Panc1 (cell line): ENCODE measurements at regions not wholly inside any gene's neighbourhood (a gene's known extent, or its start where the extent isn't known, plus 50 kb on each side); places are given as distances from the start of the nearest gene placed in this dataset.

Experiments used
- ATAC-seq: fragments of 200-7000 bp; cut with Tn5 transposase; 2 replicates; pipeline ENCODE4 v1.9.1; 2020; ENCODE audit warnings: mild to moderate bottlenecking, moderate library complexity
- BruUV-seq: library from RNA; stranded (reverse); fragments of 400-500 nt; replicated peaks from 2 replicates; lab custom pipeline; 2021; lab: Mats Ljungman, UMichigan
- CTCF ChIA-PET: fragments of 300-600 bp; sonication (Branson Sonifier 250); formaldehyde crosslinking; loops from one replicate; lab custom pipeline; 2022; ENCODE audit warnings: antibody characterized with exemption; lab: Charles Lee
- POLR2A ChIA-PET: fragments of 300-600 bp; sonication (Branson Sonifier 250); formaldehyde crosslinking; loops from one replicate; lab custom pipeline; 2022; ENCODE audit warnings: antibody characterized with exemption; lab: Charles Lee
- DNase-seq: peaks from one replicate; pipeline ENCODE4 v3.0.0-alpha.2; 2010; ENCODE audit warnings: low read depth, low spot score
- H3K27ac ChIP-seq: 2 replicates; pipeline ENCODE4 v1.5.1; 2011; ENCODE audit warnings: mild to moderate bottlenecking, low read length, inconsistent platforms
- H3K27me3 ChIP-seq: fragments of 200-500 bp; sonication (Bioruptor generic); 2 replicates; pipeline ENCODE4 v1.6.0; 2014; ENCODE audit warnings: low read length, inconsistent platforms; ENCODE audit not compliant: control insufficient read depth, insufficient read depth
- H3K36me3 ChIP-seq: fragments of 200-500 bp; sonication (Bioruptor generic); 2 replicates; pipeline ENCODE4 v1.5.1; 2014; ENCODE audit warnings: inconsistent platforms, mild to moderate bottlenecking, low read length, moderate library complexity; ENCODE audit not compliant: control insufficient read depth, insufficient read depth
- H3K4me1 ChIP-seq: 2 replicates; pipeline ENCODE4 v1.5.1; 2011; ENCODE audit warnings: inconsistent platforms, mild to moderate bottlenecking, low read length, moderate library complexity; ENCODE audit not compliant: control insufficient read depth, insufficient read depth
- H3K4me3 ChIP-seq, 2 experiments: 2 replicates each; pipeline ENCODE4 v1.5.1; 2011 to 2012; ENCODE audit warnings: low read depth in 2 of 2, low read length in 2 of 2, mild to moderate bottlenecking in 2 of 2, inconsistent platforms in 1 of 2, moderate library complexity in 1 of 2
- H3K9me3 ChIP-seq: fragments of 200-500 bp; sonication (Bioruptor generic); 2 replicates; pipeline ENCODE4 v1.5.1; 2014; ENCODE audit warnings: low read depth, mild to moderate bottlenecking, inconsistent platforms, low read length, moderate library complexity; ENCODE audit not compliant: control insufficient read depth, insufficient read depth
- CTCF ChIP-seq: fragments of 450-650 bp; IDR thresholded peaks from 2 replicates; pipeline ENCODE4 v1.5.1; 2017; ENCODE audit warnings: mild to moderate bottlenecking
- POLR2AphosphoS5 ChIP-seq: IDR thresholded peaks from 2 replicates; pipeline ENCODE4 v1.6.1; 2012; ENCODE audit warnings: mild to moderate bottlenecking, low read depth, low read length, moderate library complexity
- SIN3A ChIP-seq: IDR thresholded peaks from 2 replicates; pipeline ENCODE4 v1.6.1; 2012; ENCODE audit warnings: low read depth, mild to moderate bottlenecking, low read length, moderate library complexity, borderline replicate concordance; ENCODE audit not compliant: insufficient read depth
- TCF7L2 ChIP-seq: IDR thresholded peaks from 2 replicates; pipeline ENCODE4 v1.6.1; 2011; ENCODE audit warnings: mild to moderate bottlenecking, low read depth, low read length, inconsistent platforms
- in situ Hi-C: cut with HindIII; loops from 2 replicates; pipeline ENCODE4 v1.10.0; 2016; ENCODE audit warnings: low sequenced_read_pairs, low pct_unique_long_range_greater_than_20kb
- intact Hi-C: fragments of 100-400 bp; cut with micrococcal nuclease; formaldehyde crosslinking; loops from one replicate; pipeline ENCODE4 v1.10.0; 2022; ENCODE audit not compliant: unreplicated experiment
- TF ChIP-seq, protein P1 (sequence below), 2 experiments: IDR thresholded peaks; 2 replicates each; pipeline ENCODE4 v1.6.1; 2011 to 2012; ENCODE audit warnings: low read depth in 2 of 2, control low read depth in 1 of 2, low read length in 1 of 2, mild to moderate bottlenecking in 1 of 2, moderate library complexity in 1 of 2; ENCODE audit not compliant: insufficient read depth in 1 of 2

- in situ Hi-C loops: no loop called here
- BruUV-seq: no TSS peak
- CTCF ChIA-PET: no interaction called here
Measured at GRCh38 chr12:115776399-115776798, 501.1 kb downstream of the MED13L start.

GRCh38 chr12:115774148-115774895, 503.2 kb downstream of the MED13L start:
- DNase-seq (no peak), ATAC-seq (no peak)
- no peak overlapping the region for H3K27ac ChIP-seq
- no peaks in the 10 kb centered on the region for H3K36me3 ChIP-seq
- ChIA-PET CTCF (no interaction called here), POLR2A (no interaction called here)
- intact Hi-C loops (no loop called here), in situ Hi-C loops (no loop called here)
- no TSS peak for BruUV-seq
- H3K27me3 ChIP-seq: 0 out of 2 replicates have a peak, but pooled peaks cover 2% of the 10 kb centered on the region
- no peak for TF ChIP-seq SIN3A
- TF ChIP-seq POLR2AphosphoS5: no peak
- TF ChIP-seq, protein P1, sequence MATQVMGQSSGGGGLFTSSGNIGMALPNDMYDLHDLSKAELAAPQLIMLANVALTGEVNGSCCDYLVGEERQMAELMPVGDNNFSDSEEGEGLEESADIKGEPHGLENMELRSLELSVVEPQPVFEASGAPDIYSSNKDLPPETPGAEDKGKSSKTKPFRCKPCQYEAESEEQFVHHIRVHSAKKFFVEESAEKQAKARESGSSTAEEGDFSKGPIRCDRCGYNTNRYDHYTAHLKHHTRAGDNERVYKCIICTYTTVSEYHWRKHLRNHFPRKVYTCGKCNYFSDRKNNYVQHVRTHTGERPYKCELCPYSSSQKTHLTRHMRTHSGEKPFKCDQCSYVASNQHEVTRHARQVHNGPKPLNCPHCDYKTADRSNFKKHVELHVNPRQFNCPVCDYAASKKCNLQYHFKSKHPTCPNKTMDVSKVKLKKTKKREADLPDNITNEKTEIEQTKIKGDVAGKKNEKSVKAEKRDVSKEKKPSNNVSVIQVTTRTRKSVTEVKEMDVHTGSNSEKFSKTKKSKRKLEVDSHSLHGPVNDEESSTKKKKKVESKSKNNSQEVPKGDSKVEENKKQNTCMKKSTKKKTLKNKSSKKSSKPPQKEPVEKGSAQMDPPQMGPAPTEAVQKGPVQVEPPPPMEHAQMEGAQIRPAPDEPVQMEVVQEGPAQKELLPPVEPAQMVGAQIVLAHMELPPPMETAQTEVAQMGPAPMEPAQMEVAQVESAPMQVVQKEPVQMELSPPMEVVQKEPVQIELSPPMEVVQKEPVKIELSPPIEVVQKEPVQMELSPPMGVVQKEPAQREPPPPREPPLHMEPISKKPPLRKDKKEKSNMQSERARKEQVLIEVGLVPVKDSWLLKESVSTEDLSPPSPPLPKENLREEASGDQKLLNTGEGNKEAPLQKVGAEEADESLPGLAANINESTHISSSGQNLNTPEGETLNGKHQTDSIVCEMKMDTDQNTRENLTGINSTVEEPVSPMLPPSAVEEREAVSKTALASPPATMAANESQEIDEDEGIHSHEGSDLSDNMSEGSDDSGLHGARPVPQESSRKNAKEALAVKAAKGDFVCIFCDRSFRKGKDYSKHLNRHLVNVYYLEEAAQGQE (IDR thresholded peaks at IDR 0.05; ENCODE audit: insufficient read depth in 1 of 2, low read depth in 2 of 2, low read length in 1 of 2): no peak
- TF ChIP-seq TCF7L2: no peak
- no peak for TF ChIP-seq CTCF
- no peaks in the 10 kb centered on the region for H3K4me1 ChIP-seq
- no peaks in the 10 kb centered on the region for H3K9me3 ChIP-seq
- H3K4me3 ChIP-seq: no peak overlapping the region

More at GRCh38 chr12:115776399-115776798, 501.1 kb downstream of the MED13L start:
- no peak overlapping the region for H3K4me3 ChIP-seq
- H3K27me3 ChIP-seq: no peaks in the 10 kb centered on the region; the same call in 1 of the 2 replicates
- no peak for DNase-seq
- H3K9me3 ChIP-seq: no peaks in the 10 kb centered on the region
- ATAC-seq: no peak
- no peaks in the 10 kb centered on the region for H3K36me3 ChIP-seq
- POLR2A ChIA-PET: no interaction called here
- intact Hi-C loops: no loop called here
- no peaks in the 10 kb centered on the region for H3K4me1 ChIP-seq
- TF ChIP-seq, protein P1 (IDR thresholded peaks at IDR 0.05; ENCODE audit: insufficient read depth in 1 of 2, low read depth in 2 of 2, low read length in 1 of 2): no peak
- no peak for TF ChIP-seq TCF7L2
- TF ChIP-seq POLR2AphosphoS5: no peak
- TF ChIP-seq CTCF: no peak
- TF ChIP-seq SIN3A: no peak
- no peak overlapping the region for H3K27ac ChIP-seq
